Activated B cell treated with CpG ODN at 0.5 μM for 24 hours (primary cell): ENCODE measurements at regions not wholly inside any gene's neighbourhood (a gene's known extent, or its start where the extent isn't known, plus 50 kb on each side); places are given as distances from the start of the nearest gene placed in this dataset.

Experiments used
- ATAC-seq: fragments of 200-7000 bp; cut with Tn5 transposase; one replicate; pipeline ENCODE4 v1.10.0; 2021; ENCODE audit warnings: low read depth, mild to moderate bottlenecking, moderate library complexity
- CTCF ChIA-PET: fragments of 350-600 bp; sonication (Branson Sonifier 250); formaldehyde crosslinking; loops from one replicate; lab custom pipeline; 2021; ENCODE audit warnings: antibody characterized with exemption; lab: Charles Lee
- POLR2A ChIA-PET: fragments of 350-600 bp; sonication (Branson Sonifier 250); formaldehyde crosslinking; loops from one replicate; lab custom pipeline; 2021; ENCODE audit warnings: antibody characterized with exemption; lab: Charles Lee
- DNase-seq: peaks from one replicate; pipeline ENCODE4 v3.0.0; 2022
- H3K27ac Mint-ChIP-seq: one replicate; pipeline ENCODE4 v1.8.0; 2020; ENCODE audit warnings: mixed read lengths
- H3K27me3 Mint-ChIP-seq: one replicate; pipeline ENCODE4 v1.8.0; 2021; ENCODE audit warnings: mixed read lengths
- H3K36me3 Mint-ChIP-seq: one replicate; pipeline ENCODE4 v1.8.0; 2021; ENCODE audit warnings: low read depth, mixed read lengths
- H3K4me1 Mint-ChIP-seq: one replicate; pipeline ENCODE4 v1.8.0; 2021; ENCODE audit warnings: mixed read lengths
- H3K4me3 Mint-ChIP-seq: one replicate; pipeline ENCODE4 v1.8.0; 2020; ENCODE audit warnings: mild to moderate bottlenecking, mixed read lengths
- H3K9me3 Mint-ChIP-seq: one replicate; pipeline ENCODE4 v1.8.0; 2020; ENCODE audit warnings: mixed read lengths
- CTCF ChIP-seq: fragments of 200-600 bp; IDR thresholded peaks from one replicate; pipeline ENCODE4 v1.8.0; 2022; ENCODE audit warnings: antibody characterized with exemption, mild to moderate bottlenecking
- intact Hi-C: fragments of 100-400 bp; cut with micrococcal nuclease; formaldehyde crosslinking; loops from one replicate; pipeline ENCODE4 v1.15.1; 2024

GRCh38 chr10:130251766-130252165, 115.6 kb downstream of the GLRX3 start:
- POLR2A ChIA-PET = no interaction called here
- Mint-ChIP-seq H3K36me3 (no peaks in the 10 kb centered on the region), H3K4me3 (no peak overlapping the region), H3K27ac (no peak overlapping the region), H3K4me1 (no peaks in the 10 kb centered on the region), H3K9me3 (no peaks in the 10 kb centered on the region), H3K27me3 (no peaks in the 10 kb centered on the region)
- no peak for TF ChIP-seq CTCF
- intact Hi-C loops = no loop called here
- CTCF ChIA-PET = no interaction called here
- DNase-seq = no peak
- ATAC-seq = no peak

GRCh38 chr10:130254243-130254642, 118.1 kb downstream of the GLRX3 start:
- Mint-ChIP-seq H3K36me3 (no peaks in the 10 kb centered on the region), H3K4me1 (no peaks in the 10 kb centered on the region), H3K9me3 (no peaks in the 10 kb centered on the region), H3K27me3 (no peaks in the 10 kb centered on the region), H3K27ac (no peak overlapping the region), H3K4me3 (no peak overlapping the region)
- ChIA-PET CTCF (no interaction called here), POLR2A (no interaction called here)
- DNase-seq = no peak
- ATAC-seq = no peak
- no peak for TF ChIP-seq CTCF
- intact Hi-C loops = no loop called here

- ChIA-PET CTCF (no interaction called here), POLR2A (no interaction called here)
- no peak for DNase-seq
- Mint-ChIP-seq H3K4me1 (no peaks in the 10 kb centered on the region), H3K36me3 (no peaks in the 10 kb centered on the region), H3K27me3 (no peaks in the 10 kb centered on the region), H3K4me3 (no peak overlapping the region), H3K9me3 (no peaks in the 10 kb centered on the region), H3K27ac (no peak overlapping the region)
- no peak for TF ChIP-seq CTCF
- ATAC-seq = no peak
- intact Hi-C loops = no loop called here
Measured at GRCh38 chr10:130254662-130255061, 118.5 kb downstream of the GLRX3 start.

DNA sequence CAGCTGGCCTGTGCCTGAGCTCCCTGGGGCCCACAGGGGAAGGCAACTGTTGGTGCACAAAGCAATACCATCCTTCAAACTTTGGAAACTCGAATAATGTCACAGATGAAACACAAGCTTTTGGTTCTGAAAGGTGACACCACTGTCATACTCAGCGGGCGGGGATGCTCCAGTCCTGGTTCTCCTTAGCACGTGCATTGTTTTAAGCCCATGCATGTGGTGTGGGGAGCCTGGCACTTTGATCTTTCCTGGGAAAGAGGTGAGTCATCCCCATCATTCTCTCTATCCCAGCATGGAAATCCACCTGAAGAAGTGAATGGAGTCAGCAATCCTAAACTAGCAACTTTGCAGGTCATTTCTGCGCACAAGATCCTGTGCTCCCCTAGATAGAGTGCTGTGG, 119.6 kb downstream of the GLRX3 start:
- ChIA-PET POLR2A (no interaction called here), CTCF (no interaction called here)
- Mint-ChIP-seq H3K27me3 (no peaks in the 10 kb centered on the region), H3K36me3 (no peaks in the 10 kb centered on the region), H3K4me1 (no peaks in the 10 kb centered on the region), H3K27ac (no peak overlapping the region), H3K9me3 (no peaks in the 10 kb centered on the region), H3K4me3 (no peak overlapping the region)
- ATAC-seq (no peak), DNase-seq (no peak)
- TF ChIP-seq CTCF = no peak
- intact Hi-C loops = no loop called here

DNA sequence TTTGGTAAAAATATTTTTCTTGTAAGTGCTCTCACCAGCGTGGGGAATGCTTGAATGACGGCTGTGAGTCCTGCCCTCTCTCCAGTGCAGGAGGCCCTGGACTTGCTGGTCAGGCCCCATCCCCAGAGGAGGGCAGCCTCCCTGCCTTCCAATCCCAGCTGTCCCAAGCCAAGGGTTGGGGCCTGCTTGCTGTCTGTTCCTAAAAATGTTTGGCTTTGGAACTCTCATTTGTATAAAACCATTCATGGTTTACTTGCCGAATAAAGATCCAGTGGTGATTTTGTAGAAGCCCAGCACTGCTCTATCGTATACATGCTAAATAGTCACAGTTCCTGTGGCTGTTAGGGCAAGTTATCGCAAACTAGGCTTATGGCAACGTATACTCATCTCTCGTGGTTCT, 121.7 kb downstream of the GLRX3 start:
- no peaks in the 10 kb centered on the region for H3K9me3 Mint-ChIP-seq
- H3K27me3 Mint-ChIP-seq = no peaks in the 10 kb centered on the region
- ChIA-PET CTCF (no interaction called here), POLR2A (no interaction called here)
- TF ChIP-seq CTCF = no peak
- ATAC-seq = no peak
- no peak overlapping the region for H3K4me3 Mint-ChIP-seq
- H3K27ac Mint-ChIP-seq = no peak overlapping the region
- no peaks in the 10 kb centered on the region for H3K4me1 Mint-ChIP-seq
- H3K36me3 Mint-ChIP-seq = no peaks in the 10 kb centered on the region
- intact Hi-C loops = no loop called here
- no peak for DNase-seq
